ENCODE measurements at regions not wholly inside any gene's neighbourhood (a gene's known extent, or its start where the extent isn't known, plus 50 kb on each side); places are given as distances from the start of the nearest gene placed in this dataset.

GRCh38 chr2:12883906-12884305 lies 167.2 kb downstream of the TRIB2 start:
- TF ChIP-seq TP53 (CRISPR knock-in tag; IDR thresholded peaks at IDR 0.05) (no peak), CTCF (IDR thresholded peaks at IDR 0.05) (no peak), RFX5 (IDR thresholded peaks at IDR 0.05) (no peak), MAX (IDR thresholded peaks at IDR 0.05) (no peak), CEBPB (IDR thresholded peaks at IDR 0.05) (no peak), JUNB (IDR thresholded peaks at IDR 0.05) (no peak), RAD21 (conservative IDR thresholded peaks at IDR 0.05 in 1 of 2, IDR thresholded peaks at IDR 0.05 in 1 of 2) (no peak), NR3C1 (IDR thresholded peaks at IDR 0.05) (no peak), BHLHE40 (IDR thresholded peaks at IDR 0.05; ENCODE audit: low read depth, low read length) (no peak), RCOR1 (IDR thresholded peaks at IDR 0.05; ENCODE audit: low read depth, low read length) (no peak), POLR2A (IDR thresholded peaks at IDR 0.05; ENCODE audit: low read length) (no peak)

Measured in A549 (cell line).